Smooth muscle cell (in vitro differentiated cells): ENCODE measurements at regions not wholly inside any gene's neighbourhood (a gene's known extent, or its start where the extent isn't known, plus 50 kb on each side); places are given as distances from the start of the nearest gene placed in this dataset.
"Not testable (repeated sequence)": the region's sequence is repeated elsewhere in the genome, so short reads cannot be mapped to it uniquely, and the experiment has no call there.

ENCODE experiments used
- DNase-seq: peaks from one replicate; lab custom pipeline; 2025; ENCODE audit not compliant: unreplicated experiment; lab: John Stamatoyannopoulos, UW
- H2AFZ ChIP-seq: fragments of 200-600 bp; sonication (generic); 2 replicates; pipeline ENCODE4 v1.6.0; 2016; ENCODE audit warnings: antibody characterized with exemption, low read depth, mild to moderate bottlenecking
- H3F3A ChIP-seq: fragments of 200-600 bp; sonication (generic); 2 replicates; pipeline ENCODE4 v1.6.0; 2017; ENCODE audit warnings: antibody characterized with exemption, low read depth
- H3K27ac ChIP-seq: fragments of 200-600 bp; sonication (generic); 2 replicates; pipeline ENCODE4 v1.5.1; 2016; ENCODE audit warnings: low read depth, mild to moderate bottlenecking
- H3K27me3 ChIP-seq: fragments of 200-600 bp; sonication (generic); 2 replicates; pipeline ENCODE4 v1.6.1; 2016; ENCODE audit warnings: low read depth, mild to moderate bottlenecking
- H3K36me3 ChIP-seq: fragments of 200-600 bp; sonication (generic); 2 replicates; pipeline ENCODE4 v1.5.1; 2016; ENCODE audit warnings: low read depth
- H3K4me1 ChIP-seq: fragments of 200-600 bp; sonication (generic); 2 replicates; pipeline ENCODE4 v1.5.1; 2016; ENCODE audit warnings: low read depth
- H3K4me2 ChIP-seq: fragments of 200-600 bp; sonication (generic); 2 replicates; pipeline ENCODE4 v1.6.0; 2016; ENCODE audit warnings: mild to moderate bottlenecking
- H3K4me3 ChIP-seq: fragments of 200-600 bp; sonication (generic); 2 replicates; pipeline ENCODE4 v1.5.1; 2016; ENCODE audit warnings: mild to moderate bottlenecking
- H3K79me2 ChIP-seq: fragments of 200-600 bp; sonication (generic); 2 replicates; pipeline ENCODE4 v1.6.0; 2016; ENCODE audit warnings: low read depth, mild to moderate bottlenecking
- H3K9ac ChIP-seq: fragments of 200-600 bp; sonication (generic); 2 replicates; pipeline ENCODE4 v1.6.0; 2016; ENCODE audit warnings: low read depth
- H3K9me3 ChIP-seq: fragments of 200-600 bp; sonication (generic); replicated peaks from 2 replicates; pipeline ENCODE4 v1.5.1; 2016; ENCODE audit warnings: low read depth
- H4K20me1 ChIP-seq: fragments of 200-600 bp; sonication (generic); 2 replicates; pipeline ENCODE4 v1.6.0; 2016; ENCODE audit warnings: low read depth
- CTCF ChIP-seq: fragments of 200-600 bp; sonication (generic); IDR thresholded peaks from 2 replicates; pipeline ENCODE4 v1.5.1; 2017; ENCODE audit warnings: borderline replicate concordance, mild to moderate bottlenecking, antibody characterized with exemption; ENCODE audit not compliant: insufficient read depth, poor library complexity, severe bottlenecking
- WGBS: methylation state at CpG from one replicate; pipeline ENCODE4 v1.1.7; 2016; ENCODE audit warnings: low lambda C conversion rate; 5-methylcytosine and 5-hydroxymethylcytosine counted together

DNA sequence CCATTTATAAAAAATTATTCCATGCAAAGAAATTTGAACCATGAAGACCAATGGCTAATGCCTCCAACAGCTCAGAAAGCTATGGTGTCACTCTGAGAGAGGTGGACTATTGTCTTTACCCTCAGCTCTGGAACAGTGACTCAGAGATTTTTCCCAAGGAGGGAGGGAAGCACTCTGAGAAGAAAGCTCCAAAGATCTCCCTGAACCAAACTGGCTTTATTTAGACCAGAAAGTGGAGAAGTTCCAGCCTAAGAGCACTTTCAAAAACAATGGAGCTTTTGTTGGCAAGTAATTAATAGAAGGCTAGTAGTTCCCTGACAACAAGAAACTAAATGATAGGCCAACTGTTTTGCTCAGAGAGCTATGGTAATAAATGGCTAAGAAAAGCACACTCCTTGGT lies 599.9 kb upstream of the MDGA2 start:
- Histone ChIP-seq H3K4me1 (no peaks in the 10 kb centered on the region), H3K27me3 (no peaks in the 10 kb centered on the region), H4K20me1 (no peaks in the 10 kb centered on the region), H3K4me2 (no peak overlapping the region), H3K4me3 (no peak overlapping the region), H3K36me3 (no peaks in the 10 kb centered on the region), H2AFZ (no peak overlapping the region), H3K9me3 (no peaks in the 10 kb centered on the region), H3F3A (no peaks in the 10 kb centered on the region), H3K79me2 (no peaks in the 10 kb centered on the region), H3K9ac (no peak overlapping the region), H3K27ac (no peak overlapping the region)
- DNase-seq: no peak
- TF ChIP-seq CTCF: no peak

DNA sequence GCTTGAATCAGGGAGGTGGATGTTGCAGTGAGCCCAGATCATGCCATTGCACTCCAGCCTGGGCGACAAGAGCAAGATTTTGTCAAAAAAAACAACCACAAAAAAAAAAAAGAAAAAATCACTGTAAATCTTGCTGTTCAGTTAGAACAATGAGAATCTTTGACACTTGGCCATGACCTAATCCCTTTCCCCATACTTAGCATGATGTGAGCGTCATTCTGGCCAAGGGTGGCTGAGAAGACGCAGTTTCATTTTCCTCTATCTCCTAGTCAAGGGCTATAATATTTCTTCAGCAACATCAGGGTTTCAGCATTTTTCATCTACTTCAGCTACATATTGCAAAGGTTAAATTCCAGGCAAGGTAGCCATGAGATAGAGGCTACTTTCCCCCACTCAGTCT lies 599.4 kb upstream of the MDGA2 start:
- no peak overlapping the region for H3K4me3 ChIP-seq
- no peak overlapping the region for H3K4me2 ChIP-seq
- no peak overlapping the region for H3K9ac ChIP-seq
- H3F3A ChIP-seq: no peaks in the 10 kb centered on the region
- H3K27me3 ChIP-seq: no peaks in the 10 kb centered on the region
- no peaks in the 10 kb centered on the region for H3K9me3 ChIP-seq
- no peak for DNase-seq
- H3K4me1 ChIP-seq: no peaks in the 10 kb centered on the region
- H3K27ac ChIP-seq: no peak overlapping the region
- H4K20me1 ChIP-seq: no peaks in the 10 kb centered on the region
- no peak for TF ChIP-seq CTCF
- H3K36me3 ChIP-seq: no peaks in the 10 kb centered on the region
- no peaks in the 10 kb centered on the region for H3K79me2 ChIP-seq
- 99% methylated on average over 3 of the region's 3 CpGs for WGBS
- H2AFZ ChIP-seq: no peak overlapping the region

DNA sequence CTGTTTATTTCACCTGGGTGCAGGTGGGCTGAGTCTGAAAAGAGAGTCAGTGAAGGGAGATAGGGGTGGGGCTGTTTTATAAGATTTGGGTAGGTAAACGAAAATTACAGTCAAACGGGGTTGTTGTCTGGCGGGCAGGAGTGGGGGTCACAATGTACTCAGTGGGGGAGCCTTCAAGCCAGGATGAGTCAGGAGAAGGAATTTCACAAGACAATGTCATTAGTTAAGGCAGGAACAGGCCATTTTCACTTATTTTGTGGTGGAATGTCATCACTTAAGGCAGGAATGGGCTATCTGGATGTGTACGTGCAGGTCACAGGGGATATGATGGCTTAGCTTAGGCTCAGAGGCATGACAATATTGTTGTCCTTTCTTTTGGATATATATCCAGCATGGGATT lies 592.5 kb upstream of the MDGA2 start:
- H4K20me1 ChIP-seq, H3K9ac ChIP-seq, H3K27ac ChIP-seq, H2AFZ ChIP-seq, H3K4me3 ChIP-seq, H3K9me3 ChIP-seq, H3K36me3 ChIP-seq, H3F3A ChIP-seq, H3K79me2 ChIP-seq, H3K4me1 ChIP-seq, DNase-seq, H3K4me2 ChIP-seq: not testable (repeated sequence)
- WGBS: 16% methylated on average over 4 of the region's 4 CpGs
- peaks cover 26% of the 10 kb centered on the region for H3K27me3 ChIP-seq

GRCh38 chr14:48266201-48266600 lies 590.8 kb upstream of the MDGA2 start:
- H3K9me3 ChIP-seq, H3K79me2 ChIP-seq, H3K36me3 ChIP-seq, H3K4me2 ChIP-seq, H3K27ac ChIP-seq, DNase-seq, H3F3A ChIP-seq, H3K4me1 ChIP-seq, H2AFZ ChIP-seq, H3K9ac ChIP-seq, H3K4me3 ChIP-seq, H4K20me1 ChIP-seq: not testable (repeated sequence)
- WGBS: 31% methylated on average over 4 of the region's 5 CpGs
- H3K27me3 ChIP-seq: peaks cover 26% of the 10 kb centered on the region

- WGBS: 63% methylated on average over 1 of the region's 1 CpG
- Histone ChIP-seq H3K4me2 (no peak overlapping the region), H3F3A (no peaks in the 10 kb centered on the region), H4K20me1 (no peaks in the 10 kb centered on the region), H3K27me3 (peaks cover 18% of the 10 kb centered on the region), H3K4me3 (no peak overlapping the region), H3K9ac (no peak overlapping the region), H2AFZ (no peak overlapping the region), H3K36me3 (no peaks in the 10 kb centered on the region), H3K9me3 (no peaks in the 10 kb centered on the region), H3K79me2 (no peaks in the 10 kb centered on the region), H3K27ac (no peak overlapping the region), H3K4me1 (peaks cover 4% of the 10 kb centered on the region)
- TF ChIP-seq CTCF: no peak
- no peak for DNase-seq
These were observed 586.0 kb upstream of the MDGA2 start for GRCh38 chr14:48261436-48261835.

DNA sequence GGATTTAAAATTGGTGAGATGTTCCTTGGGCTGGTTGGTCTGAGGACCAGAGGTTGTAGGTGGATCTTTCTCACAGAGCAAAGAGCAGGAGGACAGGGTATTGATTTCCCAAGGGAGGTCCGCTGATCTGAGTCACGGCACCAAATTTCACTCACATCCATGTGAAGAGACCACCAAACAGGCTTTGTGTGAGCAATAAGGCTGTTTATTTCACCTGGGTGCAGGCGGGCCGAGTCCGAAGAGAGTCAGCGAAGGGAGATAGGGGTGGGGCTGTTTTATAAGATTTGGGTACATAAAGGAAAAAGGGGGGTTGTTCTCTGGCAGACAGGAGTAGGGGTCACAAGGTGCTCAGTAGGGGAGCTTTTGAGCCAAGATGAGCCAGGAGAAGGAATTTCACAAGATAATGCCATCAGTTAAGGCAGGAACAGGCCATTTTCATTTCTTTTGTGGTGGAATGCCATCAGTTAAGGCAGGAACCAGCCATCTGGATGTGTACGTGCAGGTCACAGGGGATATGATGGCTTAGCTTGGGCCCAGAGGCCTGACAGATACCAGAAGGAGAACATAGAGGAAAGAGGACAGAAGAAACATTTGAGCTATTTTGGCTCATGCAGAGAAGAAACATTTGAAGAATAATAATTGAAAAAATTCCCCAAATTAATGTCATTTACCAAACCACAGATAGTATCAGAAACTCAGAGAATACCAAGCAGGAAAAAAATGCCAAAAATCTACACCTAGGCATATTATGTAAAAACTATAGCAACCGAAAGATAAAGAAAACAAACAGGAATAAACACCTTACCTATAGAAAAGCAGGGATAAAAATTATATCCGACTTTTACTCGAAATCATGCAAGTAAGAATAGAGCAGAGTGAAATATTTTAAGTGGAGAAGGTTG lies 585.2 kb upstream of the MDGA2 start:
- not testable (repeated sequence) for H3K9ac ChIP-seq, H3K4me3 ChIP-seq, H3K4me2 ChIP-seq, H3K27ac ChIP-seq, H4K20me1 ChIP-seq, H3K79me2 ChIP-seq, H3K4me1 ChIP-seq, H3K9me3 ChIP-seq, H3F3A ChIP-seq, DNase-seq, H3K36me3 ChIP-seq, H2AFZ ChIP-seq
- 62% methylated on average over 10 of the region's 10 CpGs for WGBS
- peaks cover 13% of the 10 kb centered on the region for H3K27me3 ChIP-seq
